GM12892 (cell line): ENCODE measurements at regions not wholly inside any gene's neighbourhood (a gene's known extent, or its start where the extent isn't known, plus 50 kb on each side); places are given as distances from the start of the nearest gene placed in this dataset.

ENCODE experiments used
- DNase-seq: peaks from one replicate; pipeline ENCODE4 v3.0.0; 2011; ENCODE audit not compliant: insufficient read length
- FAIRE-seq: peaks from 2 replicates; lab custom pipeline; 2011; peaks lifted over from hg19 to GRCh38; lab: Jason Lieb, UNC
- POLR2A ChIP-seq: IDR thresholded peaks from 2 replicates; pipeline ENCODE4 v1.6.1; 2011; ENCODE audit warnings: low read depth, low read length, control low read depth
- POLR2AphosphoS5 ChIP-seq: IDR thresholded peaks from 2 replicates; pipeline ENCODE4 v1.6.1; 2011; ENCODE audit warnings: low read depth, low read length, control low read depth
- TAF1 ChIP-seq: IDR thresholded peaks from 2 replicates; pipeline ENCODE4 v1.6.1; 2011; ENCODE audit warnings: low read depth, mild to moderate bottlenecking, control low read depth, low read length, borderline replicate concordance

GRCh38 chr1:63189677-63190076, 132.7 kb upstream of the FOXD3 start:
- FAIRE-seq (no peak), DNase-seq (no peak)
- TF ChIP-seq TAF1 (no peak), POLR2A (no peak), POLR2AphosphoS5 (no peak)

GRCh38 chr1:63190171-63190570, 132.2 kb upstream of the FOXD3 start:
- DNase-seq: no peak
- no peak for TF ChIP-seq TAF1
- no peak for TF ChIP-seq POLR2A
- TF ChIP-seq POLR2AphosphoS5: no peak
- FAIRE-seq: no peak

GRCh38 chr1:63198871-63199394, 123.4 kb upstream of the FOXD3 start:
- TF ChIP-seq POLR2AphosphoS5 (no peak), POLR2A (no peak), TAF1 (no peak)

GRCh38 chr1:63199706-63200335, 122.5 kb upstream of the FOXD3 start:
- TF ChIP-seq POLR2A (no peak), TAF1 (no peak), POLR2AphosphoS5 (no peak)
- no peak for FAIRE-seq
- DNase-seq: no peak

More at GRCh38 chr1:63198871-63199394, 123.4 kb upstream of the FOXD3 start:
- DNase-seq: no peak
- FAIRE-seq: no peak

GRCh38 chr1:63200676-63201075, 121.7 kb upstream of the FOXD3 start:
- FAIRE-seq (no peak), DNase-seq (no peak)
- no peak for TF ChIP-seq POLR2AphosphoS5
- no peak for TF ChIP-seq TAF1
- TF ChIP-seq POLR2A: no peak

GRCh38 chr1:63203641-63204040, 118.7 kb upstream of the FOXD3 start:
- TF ChIP-seq POLR2A (no peak), TAF1 (no peak), POLR2AphosphoS5 (no peak)
- DNase-seq: no peak
- FAIRE-seq: no peak

- FAIRE-seq (no peak), DNase-seq (no peak)
- TF ChIP-seq POLR2A (no peak), TAF1 (no peak), POLR2AphosphoS5 (no peak)
Observed at GRCh38 chr1:63205776-63206175, 116.6 kb upstream of the FOXD3 start.

DNA sequence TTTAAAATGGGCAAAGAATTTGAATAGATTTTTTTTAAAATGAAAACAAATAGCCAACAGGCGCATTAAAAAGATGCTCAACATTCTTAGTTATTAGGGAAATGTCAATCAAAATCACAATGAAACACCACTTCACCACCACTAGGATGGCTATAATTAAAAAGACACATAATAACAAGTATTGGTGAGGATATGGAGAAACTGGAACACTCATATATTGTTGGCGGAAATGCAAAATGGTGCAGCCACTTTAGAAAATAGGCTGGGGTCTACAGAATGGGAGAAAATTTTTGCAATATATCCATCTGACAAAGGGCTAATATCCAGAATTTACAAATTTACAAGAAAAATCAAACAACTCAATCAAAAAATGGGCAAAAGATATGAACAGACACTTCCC, 107.8 kb upstream of the FOXD3 start:
- TF ChIP-seq TAF1 (no peak), POLR2A (no peak), POLR2AphosphoS5 (no peak)
- DNase-seq (no peak), FAIRE-seq (no peak)

- DNase-seq (no peak), FAIRE-seq (no peak)
- TF ChIP-seq POLR2A (no peak), POLR2AphosphoS5 (no peak), TAF1 (no peak)
Observed at GRCh38 chr1:63223426-63223825, 98.9 kb upstream of the FOXD3 start.

GRCh38 chr1:63230722-63231121, 91.6 kb upstream of the FOXD3 start:
- TF ChIP-seq POLR2A (no peak), POLR2AphosphoS5 (no peak), TAF1 (no peak)
- no peak for FAIRE-seq
- DNase-seq: no peak

DNA sequence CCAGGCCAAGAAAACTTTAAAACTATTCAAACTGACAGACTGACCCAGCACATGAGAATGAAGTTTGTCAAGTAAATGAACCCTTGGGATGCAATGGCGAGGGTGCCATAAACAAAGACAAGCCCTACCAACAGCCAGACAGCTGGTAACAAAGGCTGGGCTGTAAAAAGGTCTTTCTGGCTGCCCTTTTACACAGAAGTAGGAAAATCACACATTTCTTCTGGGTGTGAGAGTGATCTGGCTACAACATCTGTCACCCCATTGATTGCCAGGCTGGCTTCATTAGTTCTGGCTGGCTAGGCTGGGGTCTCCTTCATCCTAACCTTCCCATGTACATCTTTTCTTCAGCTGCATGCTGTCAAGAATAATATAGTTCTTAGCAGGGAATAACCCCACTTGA, 83.6 kb upstream of the FOXD3 start:
- DNase-seq: no peak
- TF ChIP-seq POLR2AphosphoS5 (no peak), TAF1 (no peak), POLR2A (no peak)
- no peak for FAIRE-seq

DNA sequence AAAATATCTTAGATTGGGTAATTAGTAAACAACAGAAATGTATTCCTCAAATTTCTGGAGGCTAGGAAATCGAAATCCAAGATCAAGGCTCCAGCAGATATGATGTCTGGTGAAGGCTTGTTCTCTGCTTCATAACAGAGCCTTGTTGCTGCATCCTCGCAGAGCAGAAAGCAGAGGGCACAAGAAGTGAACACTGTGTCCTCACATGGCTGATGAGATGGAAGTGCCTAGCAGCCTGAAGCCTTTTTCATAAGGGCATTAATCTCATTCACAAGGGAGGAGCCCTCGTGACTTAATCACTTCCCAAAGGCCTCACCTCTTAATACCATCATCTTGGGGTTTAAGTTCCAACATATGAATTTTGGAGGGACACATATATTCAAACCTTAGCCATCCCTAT, 77.2 kb upstream of the FOXD3 start:
- FAIRE-seq (no peak), DNase-seq (no peak)
- TF ChIP-seq TAF1: no peak
- no peak for TF ChIP-seq POLR2A
- TF ChIP-seq POLR2AphosphoS5: no peak

GRCh38 chr1:63248216-63248615, 74.2 kb upstream of the FOXD3 start:
- DNase-seq (no peak), FAIRE-seq (no peak)
- TF ChIP-seq POLR2A (no peak), POLR2AphosphoS5 (no peak), TAF1 (no peak)

DNA sequence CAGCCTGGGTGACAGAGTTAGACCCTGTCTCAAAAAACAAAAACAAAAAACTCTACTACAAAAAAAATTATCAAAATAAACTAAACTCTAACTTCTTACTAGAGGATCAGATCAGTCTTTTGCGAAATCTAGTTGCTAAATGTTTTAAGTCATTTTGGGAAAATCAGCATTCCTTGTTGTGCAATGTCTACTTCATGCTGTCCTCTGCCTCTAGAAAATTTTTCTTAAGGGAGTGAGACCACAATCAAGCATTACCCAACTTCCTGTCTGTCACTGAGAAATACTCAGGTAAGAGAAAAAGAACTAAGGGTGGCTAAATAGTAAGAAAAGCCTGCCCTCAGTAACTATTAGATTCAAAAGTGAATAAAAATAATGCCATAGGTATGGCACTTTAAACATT, 67.2 kb upstream of the FOXD3 start:
- DNase-seq (no peak), FAIRE-seq (no peak)
- TF ChIP-seq POLR2A: no peak
- TF ChIP-seq TAF1: no peak
- TF ChIP-seq POLR2AphosphoS5: no peak
